Cardiac muscle cell (in vitro differentiated cells and primary cell): ENCODE measurements at regions not wholly inside any gene's neighbourhood (a gene's known extent, or its start where the extent isn't known, plus 50 kb on each side); places are given as distances from the start of the nearest gene placed in this dataset.

Experiments
- DNase-seq, 2 donors: peaks; one replicate each; pipeline versions ENCODE4 v3.0.0 to v3.0.0-alpha.2; 2010 to 2017; ENCODE audit warnings: low read depth in 1 of 2, low spot score in 1 of 2
- H3K27ac ChIP-seq: fragments of 200-600 bp; sonication (generic); 2 replicates; pipeline ENCODE4 v1.5.1; 2016
- H3K27me3 ChIP-seq: fragments of 200-600 bp; sonication (generic); 2 replicates; pipeline ENCODE4 v1.6.0; 2016; ENCODE audit warnings: control low read depth
- H3K36me3 ChIP-seq: fragments of 200-600 bp; sonication (generic); 2 replicates; pipeline ENCODE4 v1.5.1; 2016; ENCODE audit warnings: control low read depth
- H3K4me1 ChIP-seq: fragments of 200-600 bp; sonication (generic); 2 replicates; pipeline ENCODE4 v1.8.1; 2017; ENCODE audit warnings: low read depth, mild to moderate bottlenecking, mixed run types
- H3K4me3 ChIP-seq: fragments of 200-600 bp; sonication (generic); 2 replicates; pipeline ENCODE4 v1.5.1; 2016; ENCODE audit warnings: mild to moderate bottlenecking
- H3K9me3 ChIP-seq: fragments of 200-600 bp; sonication (generic); 2 replicates; pipeline ENCODE4 v1.5.1; 2017; ENCODE audit warnings: low read depth, mild to moderate bottlenecking, control low read depth
- TF ChIP-seq, protein P1 (sequence below): IDR thresholded peaks from 2 replicates; pipeline ENCODE4 v1.5.1; 2012; ENCODE audit warnings: low read depth, mild to moderate bottlenecking, low read length

GRCh38 chr4:18081708-18082107 lies 60.2 kb upstream of the LCORL start:
- no peaks in the 10 kb centered on the region for H3K27me3 ChIP-seq
- TF ChIP-seq, protein P1, sequence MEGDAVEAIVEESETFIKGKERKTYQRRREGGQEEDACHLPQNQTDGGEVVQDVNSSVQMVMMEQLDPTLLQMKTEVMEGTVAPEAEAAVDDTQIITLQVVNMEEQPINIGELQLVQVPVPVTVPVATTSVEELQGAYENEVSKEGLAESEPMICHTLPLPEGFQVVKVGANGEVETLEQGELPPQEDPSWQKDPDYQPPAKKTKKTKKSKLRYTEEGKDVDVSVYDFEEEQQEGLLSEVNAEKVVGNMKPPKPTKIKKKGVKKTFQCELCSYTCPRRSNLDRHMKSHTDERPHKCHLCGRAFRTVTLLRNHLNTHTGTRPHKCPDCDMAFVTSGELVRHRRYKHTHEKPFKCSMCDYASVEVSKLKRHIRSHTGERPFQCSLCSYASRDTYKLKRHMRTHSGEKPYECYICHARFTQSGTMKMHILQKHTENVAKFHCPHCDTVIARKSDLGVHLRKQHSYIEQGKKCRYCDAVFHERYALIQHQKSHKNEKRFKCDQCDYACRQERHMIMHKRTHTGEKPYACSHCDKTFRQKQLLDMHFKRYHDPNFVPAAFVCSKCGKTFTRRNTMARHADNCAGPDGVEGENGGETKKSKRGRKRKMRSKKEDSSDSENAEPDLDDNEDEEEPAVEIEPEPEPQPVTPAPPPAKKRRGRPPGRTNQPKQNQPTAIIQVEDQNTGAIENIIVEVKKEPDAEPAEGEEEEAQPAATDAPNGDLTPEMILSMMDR = no peak
- no peak for DNase-seq
- H3K9me3 ChIP-seq = no peaks in the 10 kb centered on the region
- no peaks in the 10 kb centered on the region for H3K4me1 ChIP-seq
- no peaks in the 10 kb centered on the region for H3K36me3 ChIP-seq
- no peak overlapping the region for H3K4me3 ChIP-seq
- H3K27ac ChIP-seq = no peak overlapping the region

GRCh38 chr4:18077808-18078207 lies 56.3 kb upstream of the LCORL start:
- no peak for DNase-seq
- Histone ChIP-seq H3K36me3 (no peaks in the 10 kb centered on the region), H3K27ac (no peak overlapping the region), H3K9me3 (no peaks in the 10 kb centered on the region), H3K4me3 (no peak overlapping the region), H3K4me1 (no peaks in the 10 kb centered on the region), H3K27me3 (no peaks in the 10 kb centered on the region)
- TF ChIP-seq, protein P1 = no peak

DNA sequence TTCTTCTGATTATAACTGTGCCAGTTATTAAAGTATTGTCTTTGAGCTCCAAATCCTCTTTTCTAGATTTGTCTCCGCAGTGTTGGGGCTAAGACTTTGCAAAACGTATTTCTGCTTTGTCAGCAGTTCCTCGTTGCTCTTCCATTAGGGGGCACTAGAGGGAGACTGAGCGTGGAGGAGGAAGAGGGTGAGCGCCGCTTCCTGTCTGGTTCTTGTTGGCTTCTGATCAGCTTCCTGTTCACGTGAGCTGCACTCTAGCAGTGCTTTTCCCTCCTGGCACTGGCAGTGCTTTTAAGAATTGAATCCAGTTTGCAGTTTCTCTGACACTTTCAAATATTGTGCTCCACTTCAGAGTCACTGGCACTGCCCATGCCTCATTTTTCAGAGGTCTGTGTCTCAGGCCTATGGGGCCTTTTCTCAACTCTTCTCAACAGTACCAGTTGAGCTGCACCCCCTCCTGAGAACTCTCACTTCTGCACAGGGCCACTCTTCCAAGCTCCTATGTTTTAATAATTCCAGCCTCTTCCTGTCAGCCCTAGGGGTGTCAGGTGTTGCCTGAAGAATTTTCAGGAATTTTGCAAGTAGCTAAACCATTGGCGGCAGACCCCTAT lies 54.4 kb upstream of the LCORL start:
- no peak overlapping the region for H3K4me3 ChIP-seq
- no peaks in the 10 kb centered on the region for H3K4me1 ChIP-seq
- TF ChIP-seq, protein P1 = no peak
- H3K36me3 ChIP-seq = no peaks in the 10 kb centered on the region
- DNase-seq = no peak
- no peak overlapping the region for H3K27ac ChIP-seq
- no peaks in the 10 kb centered on the region for H3K27me3 ChIP-seq
- no peaks in the 10 kb centered on the region for H3K9me3 ChIP-seq

DNA sequence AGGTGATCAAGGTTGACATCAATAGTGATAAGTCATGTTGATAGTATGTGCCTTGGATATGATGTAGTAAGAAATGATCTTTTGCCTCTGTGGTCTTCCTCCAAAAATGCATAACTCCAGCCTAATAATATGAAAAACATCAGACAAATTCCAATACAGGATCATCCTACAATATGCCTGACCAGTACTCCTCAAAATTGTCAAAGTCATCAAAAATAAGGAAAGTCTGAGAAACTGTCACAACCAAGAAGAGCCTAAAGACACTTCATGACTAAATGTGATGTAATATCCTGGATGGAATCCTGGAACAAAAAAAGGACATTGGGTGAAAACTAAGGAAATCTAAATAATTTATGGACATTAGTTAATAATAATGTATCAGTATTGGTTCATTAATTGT lies 50.3 kb upstream of the LCORL start:
- Histone ChIP-seq H3K36me3 (no peaks in the 10 kb centered on the region), H3K27me3 (no peaks in the 10 kb centered on the region), H3K27ac (no peak overlapping the region), H3K4me3 (no peak overlapping the region), H3K9me3 (no peaks in the 10 kb centered on the region), H3K4me1 (no peaks in the 10 kb centered on the region)
- TF ChIP-seq, protein P1 = no peak
- no peak for DNase-seq
